Mucosa of descending colon (tissue), 3 donors: ENCODE measurements at regions not wholly inside any gene's neighbourhood (a gene's known extent, or its start where the extent isn't known, plus 50 kb on each side); places are given as distances from the start of the nearest gene placed in this dataset.

Source experiments
- ATAC-seq: fragments of 200-7000 bp; cut with Tn5 transposase; one replicate; pipeline ENCODE4 v1.9.1; 2020; ENCODE audit warnings: mild to moderate bottlenecking, moderate library complexity
- DNase-seq, 3 donors: peaks; one replicate each; pipeline ENCODE4 v3.0.0-alpha.2; 2020
- H3K36me3 ChIP-seq: fragments of 200-600 bp; one replicate; pipeline ENCODE4 v1.8.0; 2021; ENCODE audit warnings: low read depth, mild to moderate bottlenecking
- H3K4me1 ChIP-seq: fragments of 200-600 bp; one replicate; pipeline ENCODE4 v1.8.0; 2021; ENCODE audit warnings: low read depth, mild to moderate bottlenecking
- H3K4me3 ChIP-seq: fragments of 200-600 bp; one replicate; pipeline ENCODE4 v1.8.0; 2021; ENCODE audit warnings: mild to moderate bottlenecking
- H3K9me3 ChIP-seq: fragments of 200-600 bp; one replicate; pipeline ENCODE4 v1.8.0; 2021; ENCODE audit warnings: mild to moderate bottlenecking
- intact Hi-C, 2 donors: fragments of 100-400 bp; cut with DNase I in 1 of 2; cut with micrococcal nuclease in 1 of 2; formaldehyde crosslinking; loops; one replicate each; pipeline versions ENCODE4 v1.11.0 to v1.11.1; 2022; cut with DNase I, micrococcal nuclease
- TF ChIP-seq, protein P1 (sequence below): fragments of 200-600 bp; IDR thresholded peaks from one replicate; pipeline ENCODE4 v1.8.0; 2022; ENCODE audit warnings: antibody characterized with exemption, mild to moderate bottlenecking
- donor health status: DM: no; HTN: no; CAD: no; lungs with moderate emphysema.
- donor health status: DM: no; HTN: no; CAD: no.
- donor health status: DM: no; HTN: yes; CAD: no.

DNA sequence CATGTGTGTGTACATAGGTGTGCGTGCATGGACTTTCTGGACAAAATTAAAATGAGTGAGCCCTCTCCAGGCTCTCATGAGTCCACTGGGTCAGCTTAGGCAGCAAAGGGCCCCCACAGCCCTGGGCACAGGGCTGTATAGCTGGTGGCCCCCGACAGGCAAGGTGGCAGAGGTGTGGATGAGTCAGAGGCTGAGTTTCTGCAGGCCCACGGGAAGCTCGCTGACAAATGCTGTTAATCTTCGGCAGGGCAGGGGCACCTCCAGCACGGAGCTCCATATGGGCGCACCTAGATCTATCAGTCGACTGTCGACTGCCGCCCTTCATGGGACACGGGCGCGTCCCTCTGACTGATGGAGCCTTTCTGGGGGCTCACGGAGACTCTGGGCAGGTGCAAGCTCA lies 181.1 kb downstream of the URI1 start:
- intact Hi-C loops = no loop called here
- ATAC-seq = no peak
- DNase-seq = no peak
- TF ChIP-seq, protein P1, sequence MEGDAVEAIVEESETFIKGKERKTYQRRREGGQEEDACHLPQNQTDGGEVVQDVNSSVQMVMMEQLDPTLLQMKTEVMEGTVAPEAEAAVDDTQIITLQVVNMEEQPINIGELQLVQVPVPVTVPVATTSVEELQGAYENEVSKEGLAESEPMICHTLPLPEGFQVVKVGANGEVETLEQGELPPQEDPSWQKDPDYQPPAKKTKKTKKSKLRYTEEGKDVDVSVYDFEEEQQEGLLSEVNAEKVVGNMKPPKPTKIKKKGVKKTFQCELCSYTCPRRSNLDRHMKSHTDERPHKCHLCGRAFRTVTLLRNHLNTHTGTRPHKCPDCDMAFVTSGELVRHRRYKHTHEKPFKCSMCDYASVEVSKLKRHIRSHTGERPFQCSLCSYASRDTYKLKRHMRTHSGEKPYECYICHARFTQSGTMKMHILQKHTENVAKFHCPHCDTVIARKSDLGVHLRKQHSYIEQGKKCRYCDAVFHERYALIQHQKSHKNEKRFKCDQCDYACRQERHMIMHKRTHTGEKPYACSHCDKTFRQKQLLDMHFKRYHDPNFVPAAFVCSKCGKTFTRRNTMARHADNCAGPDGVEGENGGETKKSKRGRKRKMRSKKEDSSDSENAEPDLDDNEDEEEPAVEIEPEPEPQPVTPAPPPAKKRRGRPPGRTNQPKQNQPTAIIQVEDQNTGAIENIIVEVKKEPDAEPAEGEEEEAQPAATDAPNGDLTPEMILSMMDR = no peak
- no peaks in the 10 kb centered on the region for H3K36me3 ChIP-seq
- no peaks in the 10 kb centered on the region for H3K4me1 ChIP-seq
- no peaks in the 10 kb centered on the region for H3K9me3 ChIP-seq
- H3K4me3 ChIP-seq = no peak overlapping the region

DNA sequence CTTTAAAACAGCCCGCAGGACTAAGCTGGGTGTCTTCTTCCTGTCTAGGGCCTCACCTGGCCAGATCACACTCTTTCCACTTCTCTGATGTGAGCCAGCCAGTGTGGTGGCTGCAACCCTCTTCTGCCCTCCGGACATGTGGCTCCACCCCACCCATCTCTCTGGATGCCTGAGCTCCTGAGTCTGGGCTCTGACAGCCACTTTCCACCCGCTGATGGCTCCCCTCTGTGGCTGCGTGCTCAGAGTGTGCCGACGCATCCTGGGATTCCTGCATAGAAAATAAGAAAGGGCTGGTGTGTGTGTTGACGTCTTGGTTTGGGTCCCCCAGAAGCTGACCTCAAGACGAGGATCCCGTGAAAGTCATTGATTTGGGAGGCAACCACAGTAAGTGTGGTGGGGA lies 181.6 kb downstream of the URI1 start:
- intact Hi-C loops = no loop called here
- H3K4me3 ChIP-seq = no peak overlapping the region
- no peaks in the 10 kb centered on the region for H3K4me1 ChIP-seq
- H3K36me3 ChIP-seq = no peaks in the 10 kb centered on the region
- DNase-seq (no peak), ATAC-seq (no peak)
- TF ChIP-seq, protein P1 = no peak
- no peaks in the 10 kb centered on the region for H3K9me3 ChIP-seq

- no peaks in the 10 kb centered on the region for H3K4me1 ChIP-seq
- TF ChIP-seq, protein P1 = no peak
- intact Hi-C loops = no loop called here
- H3K4me3 ChIP-seq = no peak overlapping the region
- DNase-seq (no peak), ATAC-seq (no peak)
- H3K9me3 ChIP-seq = no peaks in the 10 kb centered on the region
- no peaks in the 10 kb centered on the region for H3K36me3 ChIP-seq
Measured at GRCh38 chr19:30128211-30128610, 186.2 kb downstream of the URI1 start.

GRCh38 chr19:30130356-30131122 lies 188.5 kb downstream of the URI1 start:
- Histone ChIP-seq H3K9me3 (no peaks in the 10 kb centered on the region), H3K36me3 (no peaks in the 10 kb centered on the region), H3K4me1 (no peaks in the 10 kb centered on the region), H3K4me3 (no peak overlapping the region)
- TF ChIP-seq, protein P1 = no peak
- DNase-seq = no peak
- intact Hi-C loops = no loop called here
- ATAC-seq = no peak

GRCh38 chr19:30131246-30131645 lies 189.2 kb downstream of the URI1 start:
- TF ChIP-seq, protein P1 = no peak
- H3K9me3 ChIP-seq = no peaks in the 10 kb centered on the region
- H3K4me1 ChIP-seq = no peaks in the 10 kb centered on the region
- intact Hi-C loops = no loop called here
- ATAC-seq (no peak), DNase-seq (no peak)
- H3K4me3 ChIP-seq = no peak overlapping the region
- H3K36me3 ChIP-seq = no peaks in the 10 kb centered on the region
